ENCODE measurements at regions not wholly inside any gene's neighbourhood (a gene's known extent, or its start where the extent isn't known, plus 50 kb on each side); places are given as distances from the start of the nearest gene placed in this dataset.

DNA sequence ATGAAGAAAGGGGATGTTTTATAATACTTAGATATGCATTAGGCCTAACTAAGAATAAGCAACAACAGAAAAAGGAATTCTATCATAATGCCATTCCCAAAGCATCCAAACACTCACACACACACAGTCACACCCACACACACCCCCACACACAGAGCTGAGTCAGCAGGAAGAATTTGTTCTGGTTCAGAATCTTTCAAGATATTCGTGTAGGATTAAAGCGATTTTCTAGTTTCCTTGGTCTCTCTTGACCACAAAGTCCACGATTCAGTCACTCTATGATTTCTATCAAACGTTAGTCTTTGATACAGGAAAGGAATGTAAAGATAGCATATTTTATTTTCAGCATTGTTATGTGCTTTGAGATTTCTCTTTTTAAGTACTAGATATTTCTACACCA is 382.6 kb upstream of the DCN start:
- DNase-seq, result no peak

DNA sequence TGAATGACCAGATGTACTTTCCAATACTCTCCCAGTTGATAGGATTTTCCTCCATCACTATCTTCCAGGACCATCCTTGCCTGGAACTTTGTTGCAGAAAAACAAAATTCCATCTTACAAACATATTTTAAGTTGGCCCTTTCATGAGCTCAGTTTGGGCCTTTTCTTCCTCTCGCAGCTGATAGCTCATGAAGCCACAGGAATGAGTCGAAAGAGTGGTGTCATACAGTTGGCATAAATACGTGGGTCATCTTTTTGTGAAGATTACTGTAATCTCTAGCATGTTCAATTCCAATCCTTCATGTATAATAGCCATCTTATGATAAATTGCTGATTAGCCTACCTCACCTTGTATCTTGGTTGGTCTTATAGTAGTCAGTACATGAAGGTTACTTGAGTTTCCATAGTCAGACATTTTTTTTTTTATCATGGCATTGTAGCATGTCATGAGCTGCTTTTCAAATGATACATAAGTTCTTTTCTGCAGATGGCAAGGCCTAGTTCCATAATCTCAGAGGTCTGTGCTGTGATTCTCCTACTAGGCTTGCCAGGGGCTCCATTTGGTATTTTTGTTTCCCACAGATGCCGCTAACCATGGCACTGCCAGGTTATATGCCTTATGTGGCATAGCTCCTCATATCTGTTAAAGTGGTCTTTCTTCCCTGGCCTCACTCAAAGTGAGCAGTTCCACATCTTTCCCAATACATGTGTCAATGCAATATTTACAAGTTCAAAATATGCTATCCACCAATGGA is 380.6 kb upstream of the DCN start:
- no peak for DNase-seq

- no peak for DNase-seq
Measured at GRCh38 chr12:91562476-91562875, 379.9 kb upstream of the DCN start.

- DNase-seq, result no peak
Measured at GRCh38 chr12:91561958-91562325, 379.3 kb upstream of the DCN start.

GRCh38 chr12:91561301-91561957 is 378.8 kb upstream of the DCN start:
- no peak for DNase-seq

DNA sequence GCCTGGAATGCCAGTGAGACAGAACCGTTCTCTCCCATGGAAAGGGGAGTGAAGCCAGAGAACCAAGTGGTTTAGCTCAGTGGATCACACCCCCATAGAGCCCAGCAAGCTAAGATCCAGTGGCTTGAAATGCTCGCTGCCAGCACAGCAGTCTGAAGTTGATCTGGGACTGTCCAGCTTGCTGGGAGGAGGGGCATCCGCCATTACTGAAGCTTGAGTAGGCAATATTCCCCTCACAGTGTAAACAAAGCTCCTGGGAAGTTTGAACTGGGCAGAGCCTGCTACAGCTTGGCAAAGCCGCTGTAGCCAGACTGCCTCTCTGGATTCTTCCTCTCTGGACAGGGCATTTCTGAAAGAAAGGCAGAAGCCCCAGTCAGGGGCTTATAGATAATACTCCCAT is 374.3 kb upstream of the DCN start:
- no peak for DNase-seq

DNA sequence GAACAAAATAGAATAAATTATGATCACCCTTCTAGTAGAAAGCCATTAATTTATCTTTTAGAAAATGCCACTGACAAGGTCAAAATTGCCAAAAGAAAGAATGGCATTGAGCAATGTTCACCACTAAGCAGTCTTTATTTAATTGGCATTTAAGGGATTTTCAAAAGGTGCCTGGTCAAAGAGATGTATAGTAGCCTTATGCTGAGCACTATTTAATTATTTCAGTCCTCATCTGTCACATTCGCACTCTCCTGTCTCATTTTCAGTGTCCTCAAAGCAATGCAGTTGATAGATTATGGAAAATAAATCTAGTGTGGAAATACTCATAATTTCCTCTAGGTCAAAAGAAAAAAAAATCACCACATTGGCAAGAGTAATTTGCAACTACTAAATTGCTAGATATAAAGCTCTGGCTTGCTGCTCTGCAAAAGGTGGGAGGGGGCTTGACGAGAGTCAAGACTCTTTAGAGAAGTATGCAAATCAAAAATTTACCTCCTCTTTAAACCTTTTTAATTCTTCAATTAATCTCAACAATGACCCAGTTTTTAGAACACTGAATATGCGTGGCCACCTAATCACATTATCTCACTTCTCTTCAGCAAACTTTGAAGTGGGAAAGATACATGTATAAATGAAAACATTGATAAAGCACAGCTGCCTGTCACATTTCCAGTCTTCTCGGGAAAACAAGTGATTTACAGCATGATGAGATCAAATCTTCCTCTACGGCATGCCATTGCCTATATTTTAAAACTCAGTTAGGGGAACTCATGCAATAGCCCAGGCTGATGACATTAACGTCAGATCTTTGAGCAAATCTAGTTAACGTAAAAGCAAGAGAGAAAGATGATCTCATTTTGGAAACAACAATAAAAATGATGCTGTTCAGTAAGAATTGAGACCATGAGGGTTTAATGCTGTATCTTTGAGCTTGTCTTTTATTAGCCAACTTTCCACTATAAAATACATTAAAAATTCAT is 373.1 kb upstream of the DCN start:
- no peak for DNase-seq

- no peak for DNase-seq
Measured at GRCh38 chr12:91551927-91552326, 369.3 kb upstream of the DCN start.

DNA sequence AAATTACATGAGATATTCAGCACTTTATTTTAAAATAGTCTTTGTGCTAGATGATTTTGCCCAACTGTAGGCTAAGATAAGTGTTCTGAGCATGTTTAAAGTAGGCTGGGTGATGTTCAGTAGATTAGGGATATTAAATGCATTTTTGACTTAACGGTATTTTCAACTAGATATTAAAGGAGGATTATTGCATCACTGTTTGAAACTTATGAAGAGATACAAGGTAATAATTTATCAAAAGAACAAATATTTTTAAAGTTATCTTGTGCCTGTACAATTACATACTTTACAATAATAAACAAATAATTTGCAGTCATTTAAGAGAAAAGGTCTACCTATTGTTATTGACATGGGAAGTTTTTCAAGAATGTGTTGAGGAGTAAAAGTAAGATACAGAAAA is 368.6 kb upstream of the DCN start:
- no peak for DNase-seq

GRCh38 chr12:91542666-91543065 is 360.0 kb upstream of the DCN start:
- no peak for DNase-seq

DNA sequence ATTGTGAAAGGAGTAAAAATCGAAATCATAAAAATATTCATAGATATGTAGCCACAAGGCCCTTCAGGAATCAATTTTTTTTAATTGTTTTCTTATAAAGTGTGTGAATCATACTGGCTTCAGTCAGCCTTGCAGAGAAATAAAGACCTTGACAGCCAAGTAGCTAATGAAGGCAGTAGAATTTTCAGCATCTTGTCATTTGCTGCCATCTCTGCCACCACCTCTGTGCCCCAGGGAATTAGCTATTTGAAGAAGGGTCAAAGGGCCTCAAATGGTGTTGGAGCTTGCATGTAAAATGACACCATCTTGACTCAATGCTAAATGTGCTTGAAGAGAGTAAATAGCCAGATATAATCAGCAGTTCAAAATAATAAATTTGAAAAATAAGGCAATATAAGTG is 359.4 kb upstream of the DCN start:
- DNase-seq, result no peak

DNA sequence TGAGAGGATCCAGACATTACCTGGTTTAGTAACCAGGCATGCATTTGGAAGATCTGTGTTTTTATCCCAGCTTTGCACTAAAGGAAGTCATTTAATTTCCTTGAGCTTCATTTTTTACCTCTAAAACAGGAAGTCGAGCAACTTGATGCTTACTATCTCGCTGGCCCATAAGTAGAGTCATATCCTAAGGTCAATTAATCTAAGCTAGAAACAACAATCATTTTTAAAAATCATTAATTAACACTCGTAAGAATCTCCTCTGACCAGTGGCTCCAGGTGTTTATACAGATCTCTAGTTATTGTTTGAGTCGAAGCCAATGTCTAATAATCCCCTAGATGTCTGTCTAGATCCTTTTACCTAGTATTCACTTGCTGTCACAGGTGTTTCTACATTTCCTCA is 355.8 kb upstream of the DCN start:
- DNase-seq, result no peak

- no peak for DNase-seq
Measured at GRCh38 chr12:91533366-91533765, 350.7 kb upstream of the DCN start.

DNA sequence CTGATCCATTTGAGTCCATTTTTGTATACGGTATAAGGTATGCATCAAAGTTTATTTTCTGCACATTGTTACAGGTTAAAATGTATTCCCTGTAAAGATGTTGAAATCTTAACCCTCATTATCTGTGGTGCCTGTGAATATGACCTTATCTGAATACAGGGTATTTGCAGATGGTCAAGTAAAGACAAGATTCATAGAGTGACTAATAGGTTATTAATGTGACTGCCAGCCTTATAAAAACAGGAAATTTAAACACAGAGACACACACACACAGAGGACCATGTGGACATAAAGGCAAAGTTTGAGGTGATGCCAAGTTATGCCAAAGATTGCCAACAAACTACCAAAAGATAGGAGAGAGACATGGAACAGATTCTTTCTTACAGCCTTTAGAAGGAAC is 347.2 kb upstream of the DCN start:
- no peak for DNase-seq

DNA sequence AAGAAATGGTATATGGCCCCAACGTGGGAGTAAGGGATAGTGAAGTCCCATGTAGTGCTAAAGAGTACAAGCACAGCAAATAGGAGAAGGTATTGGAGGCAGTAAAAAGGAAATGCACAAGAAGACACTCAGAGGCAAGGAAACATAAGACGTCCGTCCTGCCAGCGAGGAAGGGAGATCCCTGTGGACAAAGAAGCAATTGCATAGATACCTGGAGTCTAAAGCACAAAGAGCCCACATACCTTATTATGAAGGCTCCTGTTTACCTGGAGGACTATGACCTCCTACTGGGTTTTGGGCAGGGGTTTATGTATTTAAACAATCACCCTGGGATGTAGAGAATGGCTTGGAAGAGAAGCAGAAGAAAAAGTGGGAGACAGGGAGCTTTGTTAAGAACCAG is 341.2 kb upstream of the DCN start:
- DNase-seq, result no peak

DNA sequence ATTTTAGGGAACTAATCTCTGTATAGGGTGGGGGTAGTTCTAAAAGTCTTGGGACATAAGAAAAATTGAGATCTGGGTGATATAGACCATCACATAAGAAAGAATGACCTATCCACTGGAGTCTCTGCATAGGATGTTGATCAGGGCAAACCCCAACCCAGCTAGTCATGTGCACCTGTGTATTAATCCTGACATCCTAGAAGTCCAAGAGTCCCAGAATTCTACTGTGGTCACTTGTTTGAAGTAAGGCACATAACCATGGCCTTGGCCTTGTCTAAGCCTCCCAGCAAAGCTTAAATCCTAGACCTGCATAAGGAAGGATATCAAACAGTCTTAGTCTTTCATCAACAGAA is 334.1 kb upstream of the DCN start:
- no peak for DNase-seq

DNA sequence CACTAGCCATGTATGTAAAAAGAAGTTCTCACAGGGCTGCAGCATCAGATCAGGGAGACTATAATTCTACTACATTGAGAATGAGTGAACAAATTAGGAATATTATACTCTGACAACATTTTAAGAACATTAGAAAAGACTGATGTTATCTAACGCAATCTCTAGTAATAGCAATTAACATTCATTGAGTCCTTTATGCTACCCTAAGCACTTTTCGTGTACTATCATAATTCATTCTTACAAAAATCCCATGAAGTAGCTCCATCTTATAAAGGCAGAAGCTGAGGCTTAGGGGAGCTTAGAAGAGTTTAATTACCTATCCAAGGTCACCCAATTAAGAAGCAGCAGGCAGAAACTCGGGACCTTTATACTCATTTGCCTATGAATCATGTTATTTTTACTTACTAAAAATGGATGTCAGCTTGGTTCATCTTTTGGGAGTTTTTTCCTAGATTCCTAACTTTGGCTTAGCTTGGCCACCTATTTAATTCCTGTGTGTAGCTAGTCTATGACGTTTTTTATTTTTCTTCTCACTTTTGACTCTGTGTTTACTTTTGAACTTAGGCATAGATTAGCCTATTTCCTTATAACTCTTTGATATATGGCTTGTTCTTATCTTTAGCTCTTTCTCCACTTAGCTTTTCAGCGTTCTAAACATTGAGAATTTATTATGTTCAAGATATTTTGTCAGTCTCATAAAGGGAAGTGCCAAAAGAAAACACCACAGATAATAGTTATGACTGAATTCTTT is 333.5 kb upstream of the DCN start:
- no peak for DNase-seq

- no peak for DNase-seq
Measured at GRCh38 chr12:91513313-91513712, 330.7 kb upstream of the DCN start.

- DNase-seq, result no peak
Measured at GRCh38 chr12:91511795-91512420, 329.3 kb upstream of the DCN start.

GRCh38 chr12:91507754-91508153 is 325.1 kb upstream of the DCN start:
- no peak for DNase-seq

GRCh38 chr12:91506452-91506851 is 323.8 kb upstream of the DCN start:
- DNase-seq, result no peak

DNA sequence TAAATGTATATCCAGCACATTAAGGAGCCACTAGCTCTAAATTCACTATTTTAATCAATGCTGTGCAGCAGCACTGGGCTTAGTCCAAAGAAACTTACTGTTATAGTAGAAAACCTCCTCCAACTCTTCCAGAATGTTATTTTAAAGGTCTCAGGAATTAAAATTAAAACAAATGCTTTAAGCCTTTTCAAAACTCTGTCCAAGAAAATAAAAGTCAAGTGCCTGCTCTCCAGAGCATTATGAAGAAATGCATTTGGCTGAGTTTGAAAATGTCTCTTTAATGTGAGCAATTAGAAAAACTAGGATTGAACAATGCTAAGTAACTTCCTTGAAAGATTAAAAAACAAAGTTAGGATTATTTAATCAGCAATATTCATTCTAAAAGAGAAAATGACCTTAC is 322.4 kb upstream of the DCN start:
- no peak for DNase-seq

GRCh38 chr12:91502208-91502607 is 319.6 kb upstream of the DCN start:
- no peak for DNase-seq
